ENCODE measurements at regions not wholly inside any gene's neighbourhood (a gene's known extent, or its start where the extent isn't known, plus 50 kb on each side); places are given as distances from the start of the nearest gene placed in this dataset.

GRCh38 chr2:134132490-134132857 is 121.4 kb upstream of the MGAT5 start:
- peaks cover 14% of the 10 kb centered on the region for H3K4me1 ChIP-seq (ENCODE audit: insufficient read depth, low read length)
- H3K4me2 ChIP-seq (ENCODE audit: insufficient read depth, low read length) = no peak overlapping the region
- no peak overlapping the region for H3K4me3 ChIP-seq (ENCODE audit: insufficient read depth, low read length)
- no peak overlapping the region for H2AFZ ChIP-seq (ENCODE audit: low read length)
- no peaks in the 10 kb centered on the region for H3K9me3 ChIP-seq (ENCODE audit: low read depth, low read length)
- no peaks in the 10 kb centered on the region for H4K20me1 ChIP-seq (ENCODE audit: insufficient read depth, low read length)
- H3K79me2 ChIP-seq (ENCODE audit: insufficient read depth, low read length) = peaks cover 50% of the 10 kb centered on the region
- H3K27me3 ChIP-seq (ENCODE audit: insufficient read depth, low read length) = no peaks in the 10 kb centered on the region
- DNase-seq (ENCODE audit: insufficient read length, low spot score, missing footprints) = no peak
- no peak overlapping the region for H3K27ac ChIP-seq (ENCODE audit: low read depth, low read length)
- H3K36me3 ChIP-seq (ENCODE audit: insufficient read depth, low read length) = no peaks in the 10 kb centered on the region
- TF ChIP-seq CTCF (IDR thresholded peaks at IDR 0.05; ENCODE audit: extremely low read depth, low read depth, low read length) = no peak

- H4K20me1 ChIP-seq (ENCODE audit: insufficient read depth, low read length) = no peaks in the 10 kb centered on the region
- H3K4me1 ChIP-seq (ENCODE audit: insufficient read depth, low read length) = peaks cover 25% of the 10 kb centered on the region
- H3K79me2 ChIP-seq (ENCODE audit: insufficient read depth, low read length) = peaks cover 51% of the 10 kb centered on the region
- H2AFZ ChIP-seq (ENCODE audit: low read length) = no peak overlapping the region
- no peak overlapping the region for H3K27ac ChIP-seq (ENCODE audit: low read depth, low read length)
- no peak for TF ChIP-seq CTCF (IDR thresholded peaks at IDR 0.05; ENCODE audit: extremely low read depth, low read depth, low read length)
- H3K9me3 ChIP-seq (ENCODE audit: low read depth, low read length) = no peaks in the 10 kb centered on the region
- H3K36me3 ChIP-seq (ENCODE audit: insufficient read depth, low read length) = no peaks in the 10 kb centered on the region
- H3K27me3 ChIP-seq (ENCODE audit: insufficient read depth, low read length) = no peaks in the 10 kb centered on the region
- no peak overlapping the region for H3K4me2 ChIP-seq (ENCODE audit: insufficient read depth, low read length)
- no peak overlapping the region for H3K4me3 ChIP-seq (ENCODE audit: insufficient read depth, low read length)
- DNase-seq (ENCODE audit: insufficient read length, low spot score, missing footprints) = no peak
Measured at GRCh38 chr2:134133622-134134312, 120.1 kb upstream of the MGAT5 start.

GRCh38 chr2:134134313-134134706 is 119.6 kb upstream of the MGAT5 start:
- TF ChIP-seq CTCF (IDR thresholded peaks at IDR 0.05; ENCODE audit: extremely low read depth, low read depth, low read length) = no peak
- Histone ChIP-seq H3K9me3 (ENCODE audit: low read depth, low read length) (no peaks in the 10 kb centered on the region), H3K79me2 (ENCODE audit: insufficient read depth, low read length) (peaks cover 51% of the 10 kb centered on the region), H3K4me2 (ENCODE audit: insufficient read depth, low read length) (no peak overlapping the region), H3K27ac (ENCODE audit: low read depth, low read length) (no peak overlapping the region), H3K36me3 (ENCODE audit: insufficient read depth, low read length) (no peaks in the 10 kb centered on the region), H3K27me3 (ENCODE audit: insufficient read depth, low read length) (no peaks in the 10 kb centered on the region), H3K4me3 (ENCODE audit: insufficient read depth, low read length) (no peak overlapping the region), H4K20me1 (ENCODE audit: insufficient read depth, low read length) (no peaks in the 10 kb centered on the region), H3K4me1 (ENCODE audit: insufficient read depth, low read length) (peaks cover 25% of the 10 kb centered on the region), H2AFZ (ENCODE audit: low read length) (no peak overlapping the region)
- DNase-seq (ENCODE audit: insufficient read length, low spot score, missing footprints) = no peak

- TF ChIP-seq CTCF (IDR thresholded peaks at IDR 0.05; ENCODE audit: extremely low read depth, low read depth, low read length) = no peak
- Histone ChIP-seq H3K4me3 (ENCODE audit: insufficient read depth, low read length) (no peak overlapping the region), H3K9me3 (ENCODE audit: low read depth, low read length) (no peaks in the 10 kb centered on the region), H3K36me3 (ENCODE audit: insufficient read depth, low read length) (no peaks in the 10 kb centered on the region), H2AFZ (ENCODE audit: low read length) (no peak overlapping the region), H3K79me2 (ENCODE audit: insufficient read depth, low read length) (peaks cover 54% of the 10 kb centered on the region), H3K4me2 (ENCODE audit: insufficient read depth, low read length) (no peak overlapping the region), H3K27ac (ENCODE audit: low read depth, low read length) (no peak overlapping the region), H3K27me3 (ENCODE audit: insufficient read depth, low read length) (no peaks in the 10 kb centered on the region), H3K4me1 (ENCODE audit: insufficient read depth, low read length) (peaks cover 25% of the 10 kb centered on the region), H4K20me1 (ENCODE audit: insufficient read depth, low read length) (no peaks in the 10 kb centered on the region)
- no peak for DNase-seq (ENCODE audit: insufficient read length, low spot score, missing footprints)
Measured at GRCh38 chr2:134134827-134135226, 119.0 kb upstream of the MGAT5 start.
